Spleen (tissue), 11 donors: ENCODE measurements at regions not wholly inside any gene's neighbourhood (a gene's known extent, or its start where the extent isn't known, plus 50 kb on each side); places are given as distances from the start of the nearest gene placed in this dataset.

Experiments used
- DNase-seq: peaks from one replicate; pipeline ENCODE4 v3.0.0-alpha.2; 2020
- H3K27ac ChIP-seq, 8 donors: fragments of 200-600 bp; sonication (generic) in 7 of 8; 1 replicate in 4 of 8; 2 replicates in 4 of 8; pipeline versions ENCODE4 v1.5.0 to v1.8.0; 2016 to 2021; ENCODE audit warnings: inconsistent platforms in 4 of 8, mild to moderate bottlenecking in 4 of 8, moderate library complexity in 1 of 8
- H3K27me3 ChIP-seq, 7 donors: fragments of 200-600 bp; sonication (generic) in 6 of 7; replicated peaks in 1 of 7; 1 replicate in 4 of 7; 2 replicates in 3 of 7; pipeline versions ENCODE4 v1.5.0 to v1.8.0; 2016 to 2021; ENCODE audit warnings: inconsistent platforms in 3 of 7, mild to moderate bottlenecking in 1 of 7
- H3K36me3 ChIP-seq, 6 donors: fragments of 200-600 bp; sonication (generic) in 5 of 6; 1 replicate in 4 of 6; 2 replicates in 2 of 6; pipeline versions ENCODE4 v1.5.0 to v1.8.0; 2016 to 2021; ENCODE audit warnings: inconsistent platforms in 2 of 6
- H3K4me1 ChIP-seq, 6 donors: fragments of 200-600 bp; sonication (generic) in 5 of 6; 1 replicate in 3 of 6; 2 replicates in 3 of 6; pipeline versions ENCODE4 v1.5.0 to v1.8.0; 2016 to 2021; ENCODE audit warnings: inconsistent platforms in 3 of 6
- H3K4me3 ChIP-seq, 8 donors: fragments of 200-600 bp; sonication (generic) in 7 of 8; 1 replicate in 4 of 8; 2 replicates in 4 of 8; pipeline versions ENCODE4 v1.5.0 to v1.8.0; 2016 to 2021; ENCODE audit warnings: inconsistent platforms in 4 of 8, mild to moderate bottlenecking in 4 of 8, moderate library complexity in 2 of 8
- H3K9me3 ChIP-seq, 8 donors: fragments of 200-600 bp; sonication (generic) in 7 of 8; 1 replicate in 4 of 8; 2 replicates in 4 of 8; pipeline versions ENCODE4 v1.5.0 to v1.8.0; 2016 to 2021; ENCODE audit warnings: inconsistent platforms in 4 of 8
- CTCF ChIP-seq, 11 experiments: fragments of 200-600 bp in 7 of 11; fragments of 450-650 bp in 4 of 11; sonication (generic) in 4 of 11; IDR thresholded peaks in 8 of 11; conservative IDR thresholded peaks in 3 of 11; 1 replicate in 7 of 11; 2 replicates in 4 of 11; pipeline versions ENCODE4 v1.4.0 to v1.8.0; 2016 to 2021; ENCODE audit warnings: antibody characterized with exemption in 11 of 11, inconsistent platforms in 4 of 11, mild to moderate bottlenecking in 1 of 11
- POLR2A ChIP-seq, 3 donors: fragments of 450-650 bp; IDR thresholded peaks; one replicate each; pipeline ENCODE4 v1.5.1; 2017; ENCODE audit warnings: antibody characterized with exemption in 3 of 3, mild to moderate bottlenecking in 1 of 3
- POLR2AphosphoS5 ChIP-seq, 3 donors: sonication (generic); formaldehyde crosslinking; IDR thresholded peaks; one replicate each; pipeline ENCODE4 v1.5.1; 2017; ENCODE audit warnings: antibody characterized with exemption in 3 of 3
- WGBS, 5 donors: extraction: QIAGEN DNeasy Blood & Tissue Kit in 3 of 5; methylation state at CpG; one replicate each; pipeline versions ENCODE4 v1.1.5 to v1.1.7; 2013 to 2018; 5-methylcytosine and 5-hydroxymethylcytosine counted together
- intact Hi-C: fragments of 100-400 bp; cut with DNase I; formaldehyde crosslinking; loops from one replicate; pipeline ENCODE4 v1.15.0; 2023; ENCODE audit warnings: low total_unique reads
- donor health status: healthy with polysubstance abuse.
- donor health status: DM: no; HTN: no; CAD: no; lungs with moderate emphysema.
- donor health status: DM: no; HTN: no; CAD: no.
- donor health status: Bipolar disorder and iron deficiency.
- donor health status: healthy.
- donor health status: DM: no; HTN: no; CAD: no.
- donor health status: DM: yes; HTN: yes; CAD: no.

GRCh38 chr4:149072384-149072783 lies 630.2 kb upstream of the NR3C2 start:
- intact Hi-C loops: no loop called here
- H3K4me1 ChIP-seq: no peaks in the 10 kb centered on the region
- H3K27me3 ChIP-seq: no peaks in the 10 kb centered on the region
- no peak overlapping the region for H3K27ac ChIP-seq
- peaks cover 0 to 13% (median 7%) of the 10 kb centered on the region in 8 donors for H3K9me3 ChIP-seq
- H3K4me3 ChIP-seq: no peak overlapping the region
- no peak for DNase-seq
- TF ChIP-seq POLR2AphosphoS5 (IDR thresholded peaks at IDR 0.05) (no peak), POLR2A (IDR thresholded peaks at IDR 0.05) (no peak), CTCF (IDR thresholded peaks at IDR 0.05 in 8 of 11, conservative IDR thresholded peaks at IDR 0.05 in 3 of 11) (no peak)
- H3K36me3 ChIP-seq: no peaks in the 10 kb centered on the region

GRCh38 chr4:149065753-149066152 lies 623.5 kb upstream of the NR3C2 start:
- Histone ChIP-seq H3K27me3 (no peaks in the 10 kb centered on the region), H3K4me3 (no peak overlapping the region), H3K4me1 (no peaks in the 10 kb centered on the region), H3K36me3 (no peaks in the 10 kb centered on the region), H3K27ac (no peak overlapping the region), H3K9me3 (peaks cover 0 to 34% (median 9%) of the 10 kb centered on the region in 8 donors)
- no peak for DNase-seq
- intact Hi-C loops: no loop called here
- TF ChIP-seq POLR2AphosphoS5 (IDR thresholded peaks at IDR 0.05) (no peak), CTCF (IDR thresholded peaks at IDR 0.05 in 8 of 11, conservative IDR thresholded peaks at IDR 0.05 in 3 of 11) (no peak), POLR2A (IDR thresholded peaks at IDR 0.05) (no peak)
- 88 to 100% (median 91%) methylated on average over 1 of the region's 1 CpG for WGBS, 5 donors

- no peaks in the 10 kb centered on the region for H3K36me3 ChIP-seq
- WGBS, 5 donors: 55 to 75% (median 65%) methylated on average over 2 of the region's 2 CpGs
- no peak for DNase-seq
- H3K4me1 ChIP-seq: no peaks in the 10 kb centered on the region
- H3K27ac ChIP-seq: no peak overlapping the region
- no peaks in the 10 kb centered on the region for H3K27me3 ChIP-seq
- intact Hi-C loops: no loop called here
- TF ChIP-seq POLR2AphosphoS5 (IDR thresholded peaks at IDR 0.05): no peak
- no peak for TF ChIP-seq CTCF (IDR thresholded peaks at IDR 0.05 in 8 of 11, conservative IDR thresholded peaks at IDR 0.05 in 3 of 11)
- no peak for TF ChIP-seq POLR2A (IDR thresholded peaks at IDR 0.05)
- H3K9me3 ChIP-seq: peaks cover 0 to 27% (median 5%) of the 10 kb centered on the region in 8 donors
- no peak overlapping the region for H3K4me3 ChIP-seq
Measured at GRCh38 chr4:149062997-149063396, 620.8 kb upstream of the NR3C2 start.

- no peak for DNase-seq
- 33 to 74% (median 61%) methylated on average over 3 of the region's 3 CpGs for WGBS, 5 donors
- H3K36me3 ChIP-seq: no peaks in the 10 kb centered on the region
- H3K4me1 ChIP-seq: no peaks in the 10 kb centered on the region
- no peak overlapping the region for H3K4me3 ChIP-seq
- no peak for TF ChIP-seq CTCF (IDR thresholded peaks at IDR 0.05 in 8 of 11, conservative IDR thresholded peaks at IDR 0.05 in 3 of 11)
- TF ChIP-seq POLR2AphosphoS5 (IDR thresholded peaks at IDR 0.05): no peak
- intact Hi-C loops: no loop called here
- H3K27ac ChIP-seq: no peak overlapping the region
- H3K9me3 ChIP-seq: no peaks in the 10 kb centered on the region
- no peaks in the 10 kb centered on the region for H3K27me3 ChIP-seq
Measured at GRCh38 chr4:149057594-149057993, 615.4 kb upstream of the NR3C2 start.
